ENCODE measurements at regions not wholly inside any gene's neighbourhood (a gene's known extent, or its start where the extent isn't known, plus 50 kb on each side); places are given as distances from the start of the nearest gene placed in this dataset.

DNA sequence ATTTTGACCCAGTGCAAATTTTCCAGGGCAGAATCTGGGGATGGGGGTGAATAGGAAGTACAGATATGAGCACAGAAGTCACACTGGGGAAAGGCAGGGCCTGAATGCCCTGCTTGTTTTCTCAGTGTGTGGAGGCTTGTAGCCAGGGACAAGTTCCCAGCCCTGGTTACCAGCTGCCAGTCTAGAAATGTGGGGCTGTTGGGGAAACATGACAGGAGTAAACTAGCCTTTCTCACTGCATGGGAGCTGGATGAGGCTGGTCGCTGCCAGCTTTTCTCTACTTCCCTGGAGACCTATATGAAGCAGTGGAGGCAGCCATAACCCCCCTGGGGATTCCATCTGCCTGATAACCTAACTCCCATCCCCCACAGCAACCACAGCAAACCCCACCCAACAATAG lies 2267.7 kb downstream of the PCDH9 start:
- Histone ChIP-seq H3K4me3 (no peak overlapping the region), H3K27ac (no peak overlapping the region), H3K4me1 (no peaks in the 10 kb centered on the region), H3K27me3 (no peaks in the 10 kb centered on the region), H3K9me3 (no peaks in the 10 kb centered on the region), H3K36me3 (no peaks in the 10 kb centered on the region)
- intact Hi-C loops (cut with DNase I) = no loop called here
- DNase-seq (no peak), ATAC-seq (no peak), FAIRE-seq (no peak)
- TF ChIP-seq CTCF (IDR thresholded peaks at IDR 0.05) = no peak
- 43 to 70% methylated on average over 1 of the region's 1 CpG for WGBS, 2 donors

DNA sequence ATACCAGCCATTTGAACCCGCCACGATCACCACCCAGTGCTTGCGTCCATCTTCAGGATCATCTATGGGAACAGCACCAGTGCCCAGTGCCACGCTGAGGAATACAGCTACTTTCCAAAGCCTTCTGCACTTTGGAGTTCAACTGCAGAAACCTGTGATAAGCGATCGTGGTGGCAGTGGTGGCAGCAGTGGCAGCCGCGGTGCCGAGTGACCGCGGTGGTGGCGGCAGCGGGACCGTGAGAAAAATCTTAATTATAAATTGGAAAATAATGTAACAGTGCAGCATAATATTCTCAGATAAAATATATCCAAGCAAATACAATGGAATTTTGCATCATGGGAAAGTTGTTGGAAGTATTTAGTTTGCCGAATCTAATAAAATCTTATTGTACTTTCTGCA lies 2270.9 kb downstream of the PCDH9 start:
- ATAC-seq (no peak), FAIRE-seq (no peak), DNase-seq (no peak)
- intact Hi-C loops (cut with DNase I) = no loop called here
- WGBS, 2 donors = 86 to 94% methylated on average over 15 of the region's 15 CpGs
- Histone ChIP-seq H3K27ac (no peak overlapping the region), H3K27me3 (no peaks in the 10 kb centered on the region), H3K4me1 (no peaks in the 10 kb centered on the region), H3K4me3 (no peak overlapping the region), H3K9me3 (no peaks in the 10 kb centered on the region), H3K36me3 (no peaks in the 10 kb centered on the region)
- TF ChIP-seq CTCF (IDR thresholded peaks at IDR 0.05) = no peak

DNA sequence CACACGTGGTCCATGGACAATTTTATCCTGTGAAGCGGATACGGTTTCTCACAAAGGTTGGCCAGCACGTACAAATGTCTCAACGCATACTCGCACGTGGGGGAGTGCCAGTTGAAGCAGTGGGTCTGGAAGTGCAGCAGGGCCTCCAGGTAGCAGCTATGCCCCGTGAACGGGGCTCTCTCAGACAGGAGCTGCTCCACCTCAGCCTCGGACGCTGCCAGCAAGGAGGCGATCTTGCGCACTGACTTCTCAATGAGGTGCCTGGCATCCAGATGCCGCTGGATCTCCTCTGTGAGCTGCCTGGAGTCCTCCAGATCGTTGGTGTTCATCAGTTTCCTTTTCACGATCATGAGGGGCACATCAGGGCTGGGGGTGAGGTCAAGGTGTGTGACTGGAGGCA lies 2272.0 kb downstream of the PCDH9 start:
- WGBS, 2 donors = 72 to 83% methylated on average over 16 of the region's 16 CpGs
- H3K9me3 ChIP-seq = no peaks in the 10 kb centered on the region
- H3K4me3 ChIP-seq = no peak overlapping the region
- no peak overlapping the region for H3K27ac ChIP-seq
- no peaks in the 10 kb centered on the region for H3K4me1 ChIP-seq
- ATAC-seq (no peak), DNase-seq (no peak), FAIRE-seq (no peak)
- no peaks in the 10 kb centered on the region for H3K27me3 ChIP-seq
- no peaks in the 10 kb centered on the region for H3K36me3 ChIP-seq
- intact Hi-C loops (cut with DNase I) = no loop called here
- no peak for TF ChIP-seq CTCF (IDR thresholded peaks at IDR 0.05)

DNA sequence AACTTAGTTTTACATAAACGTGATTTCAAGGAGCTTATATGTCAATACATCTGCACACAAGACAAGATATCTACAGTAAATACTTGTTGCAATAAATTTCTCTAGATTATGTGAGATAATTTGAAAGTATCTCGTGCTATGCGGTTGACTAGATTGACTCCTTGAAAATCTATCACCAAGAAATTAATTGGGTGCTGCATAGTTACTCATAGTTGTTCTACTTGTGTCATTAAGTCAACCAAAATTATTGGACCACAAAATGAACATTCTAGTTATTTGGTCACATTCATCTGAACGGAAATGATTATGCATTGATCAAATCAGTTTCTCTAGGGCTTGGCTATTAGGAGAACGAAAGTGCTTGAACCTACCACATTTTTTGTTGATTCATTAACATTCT lies 2291.5 kb downstream of the PCDH9 start:
- 50 to 59% methylated on average over 5 of the region's 5 CpGs for WGBS, 2 donors
- H3K27ac ChIP-seq = no peak overlapping the region
- intact Hi-C loops (cut with DNase I) = no loop called here
- FAIRE-seq (no peak), DNase-seq (no peak), ATAC-seq (no peak)
- no peak for TF ChIP-seq CTCF (IDR thresholded peaks at IDR 0.05)
- no peak overlapping the region for H3K4me3 ChIP-seq
- H3K4me1 ChIP-seq = no peaks in the 10 kb centered on the region
- H3K9me3 ChIP-seq = no peaks in the 10 kb centered on the region
- H3K36me3 ChIP-seq = no peaks in the 10 kb centered on the region
- no peaks in the 10 kb centered on the region for H3K27me3 ChIP-seq

DNA sequence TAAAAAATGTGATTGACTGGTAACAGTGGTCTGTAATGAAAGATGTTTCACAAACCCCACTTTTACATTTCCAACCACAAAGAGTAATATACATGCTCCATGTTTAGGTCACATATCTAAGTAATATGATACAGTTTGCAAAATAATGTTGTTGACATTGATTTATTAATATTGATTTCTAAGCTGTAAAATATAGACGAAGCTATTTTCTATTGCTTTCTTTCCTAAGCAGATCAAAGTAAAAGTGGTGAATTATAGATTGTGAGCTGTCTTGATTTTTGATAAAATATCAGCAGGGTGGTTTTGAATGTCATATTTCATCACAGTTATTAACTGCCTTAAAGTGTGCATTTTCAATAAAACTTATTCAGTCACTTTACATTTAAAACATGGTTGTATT lies 2292.8 kb downstream of the PCDH9 start:
- Histone ChIP-seq H3K4me3 (no peak overlapping the region), H3K9me3 (no peaks in the 10 kb centered on the region), H3K4me1 (no peaks in the 10 kb centered on the region), H3K36me3 (no peaks in the 10 kb centered on the region), H3K27ac (no peak overlapping the region), H3K27me3 (no peaks in the 10 kb centered on the region)
- intact Hi-C loops (cut with DNase I) = no loop called here
- FAIRE-seq (no peak), DNase-seq (no peak), ATAC-seq (no peak)
- TF ChIP-seq CTCF (IDR thresholded peaks at IDR 0.05) = no peak
- 11 to 20% methylated on average over 1 of the region's 1 CpG for WGBS, 2 donors

Data from pancreas (tissue), 10 donors.